Fibroblast of lung (primary cell): ENCODE measurements at regions not wholly inside any gene's neighbourhood (a gene's known extent, or its start where the extent isn't known, plus 50 kb on each side); places are given as distances from the start of the nearest gene placed in this dataset.

Experiments
- DNase-seq, 2 donors: peaks; one replicate each; pipeline versions ENCODE4 v3.0.0 to v3.0.0-alpha.2; 2010; ENCODE audit warnings: low read depth in 2 of 2
- H2AFZ ChIP-seq: 2 replicates; pipeline ENCODE4 v1.5.1; 2012; ENCODE audit warnings: low read length, control low read depth, inconsistent platforms
- H3K27ac ChIP-seq: 2 replicates; pipeline ENCODE4 v1.5.1; 2011; ENCODE audit warnings: low read length, control low read depth; ENCODE audit not compliant: insufficient read depth
- H3K27me3 ChIP-seq: 2 replicates; pipeline ENCODE4 v1.5.1; 2011; ENCODE audit warnings: mild to moderate bottlenecking, low read length; ENCODE audit not compliant: control insufficient read depth, insufficient read depth
- H3K36me3 ChIP-seq: 2 replicates; pipeline ENCODE4 v1.5.1; 2011; ENCODE audit warnings: low read length; ENCODE audit not compliant: control insufficient read depth, insufficient read depth
- H3K4me1 ChIP-seq: 2 replicates; pipeline ENCODE4 v1.5.1; 2011; ENCODE audit warnings: low read length; ENCODE audit not compliant: control insufficient read depth, insufficient read depth; ENCODE audit errors: extremely low read depth
- H3K4me2 ChIP-seq: 2 replicates; pipeline ENCODE4 v1.5.1; 2011; ENCODE audit warnings: low read length, control low read depth; ENCODE audit not compliant: insufficient read depth; ENCODE audit errors: extremely low read depth
- H3K4me3 ChIP-seq, 4 experiments: fragments of 200-600 bp in 1 of 4; sonication (generic) in 1 of 4; replicated peaks in 1 of 4; 2 replicates each; pipeline ENCODE4 v1.5.1; 2011 to 2016; ENCODE audit warnings: low read length in 4 of 4, low read depth in 3 of 4, mild to moderate bottlenecking in 3 of 4, control low read depth in 2 of 4, inconsistent platforms in 1 of 4, mixed read lengths in 1 of 4; ENCODE audit not compliant: insufficient read depth in 1 of 4; ENCODE audit errors: control extremely low read depth in 1 of 4
- H3K79me2 ChIP-seq: 2 replicates; pipeline ENCODE4 v1.5.1; 2012; ENCODE audit warnings: mild to moderate bottlenecking, low read length, inconsistent platforms; ENCODE audit not compliant: control insufficient read depth, insufficient read depth
- H3K9ac ChIP-seq: 2 replicates; pipeline ENCODE4 v1.5.1; 2011; ENCODE audit warnings: mild to moderate bottlenecking, low read length, control low read depth; ENCODE audit not compliant: insufficient read depth
- H3K9me3 ChIP-seq: 2 replicates; pipeline ENCODE4 v1.5.1; 2012; ENCODE audit warnings: low read depth, low read length; ENCODE audit not compliant: control insufficient read depth, insufficient read depth
- H4K20me1 ChIP-seq: 2 replicates; pipeline ENCODE4 v1.5.1; 2011; ENCODE audit warnings: low read length; ENCODE audit not compliant: control insufficient read depth, insufficient read depth; ENCODE audit errors: extremely low read depth
- EZH2 ChIP-seq: IDR thresholded peaks from 2 replicates; pipeline ENCODE4 v1.5.1; 2012; ENCODE audit warnings: low read length, control low read depth, mild to moderate bottlenecking; ENCODE audit errors: missing control alignments
- TF ChIP-seq, protein P1 (sequence below), 2 donors: IDR thresholded peaks in 1 of 2; conservative IDR thresholded peaks in 1 of 2; 1 replicate in 1 of 2; 2 replicates in 1 of 2; pipeline ENCODE4 v1.5.1; 2011 to 2012; ENCODE audit warnings: low read length in 2 of 2, control low read depth in 1 of 2, inconsistent platforms in 1 of 2, low read depth in 1 of 2, mild to moderate bottlenecking in 1 of 2

DNA sequence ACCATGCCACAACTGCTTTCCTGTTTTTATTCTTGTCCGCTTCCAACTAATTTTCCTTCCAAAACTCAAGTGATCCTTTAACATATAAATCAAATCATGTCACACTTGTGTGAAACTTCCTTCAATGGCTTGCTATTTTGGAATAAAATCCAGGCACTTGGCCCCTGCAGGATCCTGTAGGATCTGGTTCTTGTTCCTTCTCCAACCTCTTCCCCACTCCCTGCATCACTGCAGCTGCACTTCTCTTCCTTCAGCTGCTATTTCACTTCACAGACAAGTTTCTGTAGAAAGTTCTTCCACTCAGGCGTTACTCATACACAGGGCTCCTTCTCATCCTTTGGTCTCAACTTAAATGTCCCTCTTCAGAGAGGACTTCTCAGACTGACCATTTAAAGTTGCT lies 239.7 kb upstream of the BTG1 start:
- H3K27me3 ChIP-seq, result no peaks in the 10 kb centered on the region
- no peaks in the 10 kb centered on the region for H3K4me1 ChIP-seq
- no peaks in the 10 kb centered on the region for H3K9me3 ChIP-seq
- no peaks in the 10 kb centered on the region for H4K20me1 ChIP-seq
- no peak for DNase-seq
- H3K4me2 ChIP-seq, result no peak overlapping the region
- no peak overlapping the region for H3K4me3 ChIP-seq
- no peak overlapping the region for H2AFZ ChIP-seq
- no peak overlapping the region for H3K27ac ChIP-seq
- TF ChIP-seq, protein P1, sequence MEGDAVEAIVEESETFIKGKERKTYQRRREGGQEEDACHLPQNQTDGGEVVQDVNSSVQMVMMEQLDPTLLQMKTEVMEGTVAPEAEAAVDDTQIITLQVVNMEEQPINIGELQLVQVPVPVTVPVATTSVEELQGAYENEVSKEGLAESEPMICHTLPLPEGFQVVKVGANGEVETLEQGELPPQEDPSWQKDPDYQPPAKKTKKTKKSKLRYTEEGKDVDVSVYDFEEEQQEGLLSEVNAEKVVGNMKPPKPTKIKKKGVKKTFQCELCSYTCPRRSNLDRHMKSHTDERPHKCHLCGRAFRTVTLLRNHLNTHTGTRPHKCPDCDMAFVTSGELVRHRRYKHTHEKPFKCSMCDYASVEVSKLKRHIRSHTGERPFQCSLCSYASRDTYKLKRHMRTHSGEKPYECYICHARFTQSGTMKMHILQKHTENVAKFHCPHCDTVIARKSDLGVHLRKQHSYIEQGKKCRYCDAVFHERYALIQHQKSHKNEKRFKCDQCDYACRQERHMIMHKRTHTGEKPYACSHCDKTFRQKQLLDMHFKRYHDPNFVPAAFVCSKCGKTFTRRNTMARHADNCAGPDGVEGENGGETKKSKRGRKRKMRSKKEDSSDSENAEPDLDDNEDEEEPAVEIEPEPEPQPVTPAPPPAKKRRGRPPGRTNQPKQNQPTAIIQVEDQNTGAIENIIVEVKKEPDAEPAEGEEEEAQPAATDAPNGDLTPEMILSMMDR (conservative IDR thresholded peaks at IDR 0.05 in 1 of 2, IDR thresholded peaks at IDR 0.05 in 1 of 2; ENCODE audit: low read depth in 1 of 2, low read length in 2 of 2), result no peak
- no peak for TF ChIP-seq EZH2
- H3K79me2 ChIP-seq, result no peaks in the 10 kb centered on the region
- H3K9ac ChIP-seq, result no peak overlapping the region
- no peaks in the 10 kb centered on the region for H3K36me3 ChIP-seq

DNA sequence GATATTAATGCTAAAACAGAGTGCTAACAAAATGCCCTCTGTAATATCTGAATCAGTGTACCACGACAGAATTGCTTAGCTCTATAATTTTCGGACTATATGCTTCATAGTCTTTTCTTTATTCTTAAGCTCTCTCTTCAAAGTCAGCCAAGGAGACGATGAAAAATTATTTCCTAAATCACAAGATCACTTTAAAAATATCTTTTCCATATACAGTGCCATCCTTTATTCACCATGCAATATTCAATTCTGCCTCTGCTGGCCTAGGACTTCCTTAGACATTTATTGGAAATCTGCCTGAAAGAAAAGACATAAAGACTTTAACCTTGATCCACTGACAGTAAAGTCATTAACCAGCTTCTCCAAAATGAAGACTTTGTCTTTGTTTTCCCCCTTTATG lies 238.9 kb upstream of the BTG1 start:
- no peaks in the 10 kb centered on the region for H3K79me2 ChIP-seq
- no peaks in the 10 kb centered on the region for H3K27me3 ChIP-seq
- H3K9me3 ChIP-seq, result no peaks in the 10 kb centered on the region
- TF ChIP-seq, protein P1 (conservative IDR thresholded peaks at IDR 0.05 in 1 of 2, IDR thresholded peaks at IDR 0.05 in 1 of 2; ENCODE audit: low read depth in 1 of 2, low read length in 2 of 2), result no peak
- no peak for TF ChIP-seq EZH2
- H3K9ac ChIP-seq, result no peak overlapping the region
- no peak overlapping the region for H3K27ac ChIP-seq
- no peaks in the 10 kb centered on the region for H4K20me1 ChIP-seq
- no peaks in the 10 kb centered on the region for H3K4me1 ChIP-seq
- no peaks in the 10 kb centered on the region for H3K36me3 ChIP-seq
- no peak overlapping the region for H3K4me3 ChIP-seq
- DNase-seq, result no peak
- H3K4me2 ChIP-seq, result no peak overlapping the region
- H2AFZ ChIP-seq, result no peak overlapping the region

DNA sequence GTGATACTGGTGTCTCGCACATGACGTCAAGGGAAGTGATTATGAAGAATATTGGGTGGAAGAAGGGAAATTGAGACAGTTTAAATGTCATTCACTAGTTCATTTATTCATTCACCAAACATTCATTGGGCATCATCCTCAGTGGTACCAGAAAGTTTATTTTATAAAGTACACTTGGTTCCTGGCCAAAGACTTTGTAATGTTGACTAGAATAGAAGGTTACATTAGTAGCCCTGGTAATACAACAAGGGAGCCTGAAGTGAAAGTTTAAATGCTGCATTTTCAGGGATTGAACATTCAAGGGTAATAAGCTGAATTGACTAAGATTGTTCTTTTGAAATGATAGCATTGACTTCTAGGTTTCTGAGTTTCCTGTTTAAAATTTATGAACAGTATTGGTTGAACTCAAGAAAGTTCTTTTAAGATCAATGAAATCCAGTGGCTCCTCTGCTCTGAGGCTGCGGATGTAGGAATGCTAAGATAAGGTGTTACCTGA lies 236.8 kb upstream of the BTG1 start:
- no peak overlapping the region for H3K27ac ChIP-seq
- no peak overlapping the region for H3K9ac ChIP-seq
- H3K9me3 ChIP-seq, result no peaks in the 10 kb centered on the region
- no peak for TF ChIP-seq EZH2
- TF ChIP-seq, protein P1 (conservative IDR thresholded peaks at IDR 0.05 in 1 of 2, IDR thresholded peaks at IDR 0.05 in 1 of 2; ENCODE audit: low read depth in 1 of 2, low read length in 2 of 2), result no peak
- H3K4me1 ChIP-seq, result no peaks in the 10 kb centered on the region
- no peak overlapping the region for H2AFZ ChIP-seq
- H3K4me2 ChIP-seq, result no peak overlapping the region
- no peak for DNase-seq
- H3K4me3 ChIP-seq, result no peak overlapping the region
- no peaks in the 10 kb centered on the region for H3K36me3 ChIP-seq
- H3K27me3 ChIP-seq, result no peaks in the 10 kb centered on the region
- H4K20me1 ChIP-seq, result no peaks in the 10 kb centered on the region
- no peaks in the 10 kb centered on the region for H3K79me2 ChIP-seq
